Stomach (tissue), 4 donors: ENCODE measurements at regions not wholly inside any gene's neighbourhood (a gene's known extent, or its start where the extent isn't known, plus 50 kb on each side); places are given as distances from the start of the nearest gene placed in this dataset.

Experiments
- POLR2A ChIP-seq, 4 donors: fragments of 450-650 bp; IDR thresholded peaks; one replicate each; pipeline ENCODE4 v1.6.1; 2016; ENCODE audit warnings: antibody characterized with exemption in 4 of 4, control low read depth in 2 of 4, mild to moderate bottlenecking in 1 of 4, moderate library complexity in 1 of 4
- POLR2AphosphoS5 ChIP-seq, 3 donors: sonication (generic); formaldehyde crosslinking; IDR thresholded peaks; one replicate each; pipeline ENCODE4 v1.6.1; 2016; ENCODE audit warnings: antibody characterized with exemption in 3 of 3
- TF ChIP-seq, protein P1 (sequence below), 7 experiments: fragments of 450-650 bp in 4 of 7; fragments of 200-600 bp in 3 of 7; sonication (generic) in 3 of 7; IDR thresholded peaks; one replicate each; pipeline ENCODE4 v1.5.1; 2016 to 2019; ENCODE audit warnings: antibody characterized with exemption in 7 of 7, control low read depth in 2 of 7, mild to moderate bottlenecking in 1 of 7

DNA sequence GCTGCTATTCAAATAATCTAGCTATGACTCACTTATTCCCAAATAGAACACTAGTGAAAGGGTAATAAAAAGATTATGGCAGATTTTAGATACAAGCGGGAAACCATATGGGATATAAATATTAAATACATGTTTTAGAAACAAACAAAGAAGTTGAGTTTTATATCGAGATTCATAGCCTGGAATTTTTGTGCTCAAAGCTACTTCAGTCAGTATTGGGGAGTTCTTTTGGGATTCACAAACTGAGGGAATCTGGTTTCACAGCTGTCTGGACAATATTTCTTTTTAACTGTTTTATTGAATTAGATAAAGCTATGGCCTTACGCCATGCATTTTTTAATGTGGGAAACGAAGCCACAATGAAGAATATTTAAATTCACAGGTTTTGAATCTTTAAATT lies 257.1 kb upstream of the PCDH20 start:
- TF ChIP-seq, protein P1, sequence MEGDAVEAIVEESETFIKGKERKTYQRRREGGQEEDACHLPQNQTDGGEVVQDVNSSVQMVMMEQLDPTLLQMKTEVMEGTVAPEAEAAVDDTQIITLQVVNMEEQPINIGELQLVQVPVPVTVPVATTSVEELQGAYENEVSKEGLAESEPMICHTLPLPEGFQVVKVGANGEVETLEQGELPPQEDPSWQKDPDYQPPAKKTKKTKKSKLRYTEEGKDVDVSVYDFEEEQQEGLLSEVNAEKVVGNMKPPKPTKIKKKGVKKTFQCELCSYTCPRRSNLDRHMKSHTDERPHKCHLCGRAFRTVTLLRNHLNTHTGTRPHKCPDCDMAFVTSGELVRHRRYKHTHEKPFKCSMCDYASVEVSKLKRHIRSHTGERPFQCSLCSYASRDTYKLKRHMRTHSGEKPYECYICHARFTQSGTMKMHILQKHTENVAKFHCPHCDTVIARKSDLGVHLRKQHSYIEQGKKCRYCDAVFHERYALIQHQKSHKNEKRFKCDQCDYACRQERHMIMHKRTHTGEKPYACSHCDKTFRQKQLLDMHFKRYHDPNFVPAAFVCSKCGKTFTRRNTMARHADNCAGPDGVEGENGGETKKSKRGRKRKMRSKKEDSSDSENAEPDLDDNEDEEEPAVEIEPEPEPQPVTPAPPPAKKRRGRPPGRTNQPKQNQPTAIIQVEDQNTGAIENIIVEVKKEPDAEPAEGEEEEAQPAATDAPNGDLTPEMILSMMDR (IDR thresholded peaks at IDR 0.05) = no peak
- TF ChIP-seq POLR2A (IDR thresholded peaks at IDR 0.05) = no peak
- no peak for TF ChIP-seq POLR2AphosphoS5 (IDR thresholded peaks at IDR 0.05)
